ENCODE measurements at regions not wholly inside any gene's neighbourhood (a gene's known extent, or its start where the extent isn't known, plus 50 kb on each side); places are given as distances from the start of the nearest gene placed in this dataset.

DNA sequence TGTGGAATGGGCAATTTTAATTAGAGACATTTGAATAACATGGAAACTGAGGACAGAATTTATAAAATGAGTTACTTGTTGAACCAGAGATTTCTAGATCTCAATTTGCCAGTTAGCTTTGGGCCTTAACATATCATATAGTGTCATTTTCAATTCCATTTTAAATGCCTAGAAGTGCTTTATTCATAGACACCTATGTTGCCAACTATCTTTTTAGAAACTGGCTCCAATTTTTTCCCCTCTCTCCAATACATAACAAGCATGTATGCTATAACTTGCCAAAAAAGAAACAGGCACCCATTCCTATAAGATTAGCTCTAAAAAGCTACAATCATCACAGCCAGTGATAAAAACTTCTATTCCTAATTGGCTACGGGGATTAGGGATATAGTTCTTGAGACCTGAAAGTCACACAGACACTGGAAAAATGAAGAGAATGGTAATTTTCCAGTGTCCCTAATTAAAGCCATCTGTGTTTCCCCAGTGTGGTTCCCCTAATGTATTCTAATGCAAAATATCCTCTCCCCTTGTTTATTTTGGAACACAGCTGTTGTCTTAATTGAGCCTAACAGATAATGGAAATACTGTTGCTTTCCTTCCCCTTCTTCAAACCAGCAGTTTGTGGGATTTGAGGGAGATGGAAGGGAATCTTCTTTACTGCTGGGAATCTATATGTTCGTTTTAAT lies 205.5 kb upstream of the FSHR start:
- H3K36me3 Mint-ChIP-seq (ENCODE audit: low read depth) = 0 out of 2 replicates have a peak, but pooled peaks cover 6% of the 10 kb centered on the region
- TF ChIP-seq, protein P1, sequence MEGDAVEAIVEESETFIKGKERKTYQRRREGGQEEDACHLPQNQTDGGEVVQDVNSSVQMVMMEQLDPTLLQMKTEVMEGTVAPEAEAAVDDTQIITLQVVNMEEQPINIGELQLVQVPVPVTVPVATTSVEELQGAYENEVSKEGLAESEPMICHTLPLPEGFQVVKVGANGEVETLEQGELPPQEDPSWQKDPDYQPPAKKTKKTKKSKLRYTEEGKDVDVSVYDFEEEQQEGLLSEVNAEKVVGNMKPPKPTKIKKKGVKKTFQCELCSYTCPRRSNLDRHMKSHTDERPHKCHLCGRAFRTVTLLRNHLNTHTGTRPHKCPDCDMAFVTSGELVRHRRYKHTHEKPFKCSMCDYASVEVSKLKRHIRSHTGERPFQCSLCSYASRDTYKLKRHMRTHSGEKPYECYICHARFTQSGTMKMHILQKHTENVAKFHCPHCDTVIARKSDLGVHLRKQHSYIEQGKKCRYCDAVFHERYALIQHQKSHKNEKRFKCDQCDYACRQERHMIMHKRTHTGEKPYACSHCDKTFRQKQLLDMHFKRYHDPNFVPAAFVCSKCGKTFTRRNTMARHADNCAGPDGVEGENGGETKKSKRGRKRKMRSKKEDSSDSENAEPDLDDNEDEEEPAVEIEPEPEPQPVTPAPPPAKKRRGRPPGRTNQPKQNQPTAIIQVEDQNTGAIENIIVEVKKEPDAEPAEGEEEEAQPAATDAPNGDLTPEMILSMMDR (IDR thresholded peaks at IDR 0.05) = no peak
- H3K27me3 Mint-ChIP-seq (ENCODE audit: insufficient read depth) = no peaks in the 10 kb centered on the region; the same call in 1 of the 2 replicates

DNA sequence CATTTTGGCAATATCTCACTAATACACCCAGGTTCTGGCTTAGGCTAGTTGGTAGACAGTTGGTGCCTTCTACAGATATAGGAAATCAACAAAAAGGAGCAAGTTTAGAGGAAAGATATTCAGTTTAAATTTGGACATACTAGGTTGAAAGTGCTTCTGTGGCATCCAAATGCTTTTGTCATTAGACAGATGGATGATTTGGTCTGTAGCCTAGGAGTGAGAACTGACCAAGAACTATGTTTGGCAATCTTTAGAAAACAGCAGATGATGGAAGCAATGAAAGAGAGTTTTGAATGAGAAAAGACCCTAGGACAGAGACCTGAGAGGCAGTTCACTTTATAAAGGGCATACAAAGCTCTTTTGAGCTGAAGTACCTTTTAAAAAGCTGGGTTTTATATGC lies 201.3 kb upstream of the FSHR start:
- H3K9me3 Mint-ChIP-seq = peaks cover 48% of the 10 kb centered on the region
- no peaks in the 10 kb centered on the region for H3K4me1 Mint-ChIP-seq (ENCODE audit: low read depth)
- DNase-seq = no peak
- TF ChIP-seq, protein P1 (IDR thresholded peaks at IDR 0.05) = no peak
- H3K4me3 Mint-ChIP-seq = no peak overlapping the region
- H3K36me3 Mint-ChIP-seq (ENCODE audit: low read depth) = no peaks in the 10 kb centered on the region
- H3K27ac Mint-ChIP-seq = no peak overlapping the region
- H3K27me3 Mint-ChIP-seq (ENCODE audit: insufficient read depth) = no peaks in the 10 kb centered on the region; the same call in 1 of the 2 replicates

More for the DNA sequence above, 205.5 kb upstream of the FSHR start:
- DNase-seq = no peak
- Mint-ChIP-seq H3K4me3 (no peak overlapping the region), H3K27ac (no peak overlapping the region), H3K4me1 (ENCODE audit: low read depth) (no peaks in the 10 kb centered on the region), H3K9me3 (peaks cover 48% of the 10 kb centered on the region)

DNA sequence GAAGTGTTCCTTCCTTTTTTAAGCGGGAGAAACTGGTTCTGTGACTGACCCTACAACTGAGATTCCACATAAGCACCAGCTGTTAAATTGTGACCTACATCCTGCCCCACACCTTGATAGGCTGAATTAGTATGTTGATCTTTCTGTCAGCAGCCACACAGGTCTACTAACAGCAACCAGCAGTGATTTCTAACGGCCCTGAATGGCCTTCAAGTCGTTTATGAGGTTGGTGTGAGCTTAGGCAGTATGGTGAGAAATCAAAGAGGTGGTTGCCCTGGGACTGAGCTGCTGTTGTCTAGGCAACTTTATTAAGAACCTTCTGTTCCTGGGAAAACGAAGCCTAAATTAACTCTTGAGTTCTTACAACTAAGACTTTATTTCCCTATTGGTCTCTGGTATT lies 197.2 kb upstream of the FSHR start:
- TF ChIP-seq, protein P1 (IDR thresholded peaks at IDR 0.05) = no peak
- Mint-ChIP-seq H3K36me3 (ENCODE audit: low read depth) (no peaks in the 10 kb centered on the region), H3K4me1 (ENCODE audit: low read depth) (no peaks in the 10 kb centered on the region), H3K27ac (no peak overlapping the region), H3K27me3 (ENCODE audit: insufficient read depth) (no peaks in the 10 kb centered on the region), H3K4me3 (no peak overlapping the region), H3K9me3 (peaks cover 38% of the 10 kb centered on the region)
- no peak for DNase-seq

DNA sequence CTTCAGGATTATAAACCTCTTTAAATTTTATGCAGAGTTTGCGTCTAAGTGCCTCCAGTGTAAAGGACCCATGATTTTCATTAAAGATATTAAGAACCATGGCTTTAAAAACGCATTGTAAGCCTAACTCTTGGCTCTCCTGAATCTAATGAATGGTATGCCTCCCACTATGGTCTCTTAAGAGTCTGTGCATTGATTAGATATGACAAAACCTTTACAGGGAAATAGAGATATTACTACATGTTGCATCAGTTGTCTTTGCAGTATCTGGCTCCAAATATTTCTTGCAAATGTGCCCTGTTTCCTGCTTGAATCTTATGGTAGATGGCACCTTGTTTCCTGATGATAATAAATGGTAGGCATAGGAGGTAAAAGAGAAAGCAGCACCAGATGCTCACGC lies 189.3 kb upstream of the FSHR start:
- no peak overlapping the region for H3K27ac Mint-ChIP-seq
- H3K36me3 Mint-ChIP-seq (ENCODE audit: low read depth) = no peaks in the 10 kb centered on the region
- DNase-seq = no peak
- H3K4me3 Mint-ChIP-seq = no peak overlapping the region
- TF ChIP-seq, protein P1 (IDR thresholded peaks at IDR 0.05) = no peak
- no peaks in the 10 kb centered on the region for H3K4me1 Mint-ChIP-seq (ENCODE audit: low read depth)
- peaks cover 29% of the 10 kb centered on the region for H3K9me3 Mint-ChIP-seq
- H3K27me3 Mint-ChIP-seq (ENCODE audit: insufficient read depth) = no peaks in the 10 kb centered on the region

DNA sequence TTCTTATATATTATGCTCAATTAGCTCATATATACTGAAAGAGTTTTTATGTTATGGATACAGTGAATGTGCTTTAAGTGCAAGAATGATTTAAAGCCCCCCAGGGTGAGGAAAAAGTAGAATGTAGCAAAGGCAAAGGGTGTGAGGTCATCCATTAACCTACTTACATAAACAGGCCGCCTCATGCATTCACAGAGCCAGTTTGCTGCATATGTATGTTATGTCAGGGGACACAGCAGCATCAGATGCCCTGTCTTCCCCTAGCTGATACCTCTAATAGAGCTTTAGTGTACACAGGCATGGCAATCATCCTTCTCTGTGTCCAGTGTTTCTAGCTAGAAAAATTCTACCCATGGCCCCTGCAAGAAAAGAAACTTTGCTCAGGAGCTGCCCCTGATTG lies 187.8 kb upstream of the FSHR start:
- Mint-ChIP-seq H3K4me3 (no peak overlapping the region), H3K36me3 (ENCODE audit: low read depth) (no peaks in the 10 kb centered on the region), H3K27ac (no peak overlapping the region), H3K9me3 (peaks cover 18% of the 10 kb centered on the region), H3K4me1 (ENCODE audit: low read depth) (no peaks in the 10 kb centered on the region), H3K27me3 (ENCODE audit: insufficient read depth) (no peaks in the 10 kb centered on the region)
- DNase-seq = no peak
- TF ChIP-seq, protein P1 (IDR thresholded peaks at IDR 0.05) = no peak
